ENCODE measurements at regions not wholly inside any gene's neighbourhood (a gene's known extent, or its start where the extent isn't known, plus 50 kb on each side); places are given as distances from the start of the nearest gene placed in this dataset.

- Histone ChIP-seq H3K9me3 (ENCODE audit: insufficient read depth, low read length) (no peaks in the 10 kb centered on the region), H3K27me3 (ENCODE audit: low read depth, low read length) (no peaks in the 10 kb centered on the region), H3K36me3 (replicated peaks; ENCODE audit: low read depth, low read length) (no peaks in the 10 kb centered on the region), H2AFZ (ENCODE audit: low read depth, low read length) (no peak overlapping the region), H3K27ac (ENCODE audit: low read length) (no peak overlapping the region), H3K4me3 (ENCODE audit: low read length) (no peak overlapping the region), H3K9ac (ENCODE audit: low read length) (no peak overlapping the region), H3K4me2 (ENCODE audit: low read length) (no peak overlapping the region), H3K79me2 (ENCODE audit: low read length) (no peaks in the 10 kb centered on the region), H4K20me1 (ENCODE audit: insufficient read depth, low read length) (no peaks in the 10 kb centered on the region), H3K4me1 (ENCODE audit: low read length) (no peaks in the 10 kb centered on the region)
- TF ChIP-seq CTCF (IDR thresholded peaks at IDR 0.05; ENCODE audit: low read depth, low read length) (no peak), EZH2phosphoT487 (IDR thresholded peaks at IDR 0.05; ENCODE audit: low read depth) (no peak)
Measured at GRCh38 chr2:155442088-155442487, 743.6 kb downstream of the KCNJ3 start.

GRCh38 chr2:155431004-155431507 lies 732.6 kb downstream of the KCNJ3 start:
- Histone ChIP-seq H3K9ac (ENCODE audit: low read length) (no peak overlapping the region), H3K9me3 (ENCODE audit: insufficient read depth, low read length) (no peaks in the 10 kb centered on the region), H3K36me3 (replicated peaks; ENCODE audit: low read depth, low read length) (no peaks in the 10 kb centered on the region), H3K27ac (ENCODE audit: low read length) (no peak overlapping the region), H3K27me3 (ENCODE audit: low read depth, low read length) (no peaks in the 10 kb centered on the region), H2AFZ (ENCODE audit: low read depth, low read length) (no peak overlapping the region), H3K4me3 (ENCODE audit: low read length) (no peak overlapping the region), H3K4me2 (ENCODE audit: low read length) (no peak overlapping the region), H3K79me2 (ENCODE audit: low read length) (no peaks in the 10 kb centered on the region), H4K20me1 (ENCODE audit: insufficient read depth, low read length) (no peaks in the 10 kb centered on the region), H3K4me1 (ENCODE audit: low read length) (no peaks in the 10 kb centered on the region)
- no peak for TF ChIP-seq EZH2phosphoT487 (IDR thresholded peaks at IDR 0.05; ENCODE audit: low read depth)
- no peak for TF ChIP-seq CTCF (IDR thresholded peaks at IDR 0.05; ENCODE audit: low read depth, low read length)

GRCh38 chr2:155427470-155427869 lies 729.0 kb downstream of the KCNJ3 start:
- no peaks in the 10 kb centered on the region for H3K9me3 ChIP-seq (ENCODE audit: insufficient read depth, low read length)
- no peaks in the 10 kb centered on the region for H3K79me2 ChIP-seq (ENCODE audit: low read length)
- H4K20me1 ChIP-seq (ENCODE audit: insufficient read depth, low read length): no peaks in the 10 kb centered on the region
- no peak overlapping the region for H2AFZ ChIP-seq (ENCODE audit: low read depth, low read length)
- no peaks in the 10 kb centered on the region for H3K27me3 ChIP-seq (ENCODE audit: low read depth, low read length)
- no peaks in the 10 kb centered on the region for H3K36me3 ChIP-seq (replicated peaks; ENCODE audit: low read depth, low read length)
- H3K9ac ChIP-seq (ENCODE audit: low read length): no peak overlapping the region
- TF ChIP-seq EZH2phosphoT487 (IDR thresholded peaks at IDR 0.05; ENCODE audit: low read depth) (no peak), CTCF (IDR thresholded peaks at IDR 0.05; ENCODE audit: low read depth, low read length) (no peak)
- H3K4me2 ChIP-seq (ENCODE audit: low read length): no peak overlapping the region
- H3K4me3 ChIP-seq (ENCODE audit: low read length): no peak overlapping the region
- no peak overlapping the region for H3K27ac ChIP-seq (ENCODE audit: low read length)
- H3K4me1 ChIP-seq (ENCODE audit: low read length): no peaks in the 10 kb centered on the region

GRCh38 chr2:155424518-155424917 lies 726.0 kb downstream of the KCNJ3 start:
- no peaks in the 10 kb centered on the region for H3K4me1 ChIP-seq (ENCODE audit: low read length)
- no peak overlapping the region for H3K4me2 ChIP-seq (ENCODE audit: low read length)
- no peaks in the 10 kb centered on the region for H3K79me2 ChIP-seq (ENCODE audit: low read length)
- H3K27ac ChIP-seq (ENCODE audit: low read length): no peak overlapping the region
- H3K27me3 ChIP-seq (ENCODE audit: low read depth, low read length): no peaks in the 10 kb centered on the region
- H3K36me3 ChIP-seq (replicated peaks; ENCODE audit: low read depth, low read length): no peaks in the 10 kb centered on the region
- H3K9me3 ChIP-seq (ENCODE audit: insufficient read depth, low read length): no peaks in the 10 kb centered on the region
- no peaks in the 10 kb centered on the region for H4K20me1 ChIP-seq (ENCODE audit: insufficient read depth, low read length)
- no peak overlapping the region for H2AFZ ChIP-seq (ENCODE audit: low read depth, low read length)
- H3K4me3 ChIP-seq (ENCODE audit: low read length): no peak overlapping the region
- H3K9ac ChIP-seq (ENCODE audit: low read length): no peak overlapping the region
- no peak for TF ChIP-seq CTCF (IDR thresholded peaks at IDR 0.05; ENCODE audit: low read depth, low read length)
- TF ChIP-seq EZH2phosphoT487 (IDR thresholded peaks at IDR 0.05; ENCODE audit: low read depth): no peak
